K562 (cell line): ENCODE measurements at regions not wholly inside any gene's neighbourhood (a gene's known extent, or its start where the extent isn't known, plus 50 kb on each side); places are given as distances from the start of the nearest gene placed in this dataset.

Source experiments
- CAMTA2 ChIP-seq: fragments of 250-450 bp; sonication (Bioruptor Pico); conservative IDR thresholded peaks from 2 replicates; pipeline ENCODE4 v1.5.1; 2022
- CBFA2T2 ChIP-seq: fragments of 450-650 bp; conservative IDR thresholded peaks from 2 replicates; pipeline ENCODE4 v1.6.1; 2017; ENCODE audit warnings: mild to moderate bottlenecking
- ELF1 ChIP-seq: fragments of 200-800 bp; sonication (Bioruptor generic); IDR thresholded peaks from 2 replicates; pipeline ENCODE4 v1.6.1; 2016; ENCODE audit warnings: missing genetic modification characterization, missing compliant biosample characterization
- EZH2 ChIP-seq: IDR thresholded peaks from 2 replicates; pipeline ENCODE4 v1.6.1; 2012; ENCODE audit warnings: low read depth, mild to moderate bottlenecking, inconsistent platforms, low read length, borderline replicate concordance
- IRF2 ChIP-seq: sonication (generic); formaldehyde crosslinking; IDR thresholded peaks from 2 replicates; pipeline ENCODE4 v1.8.1; 2022; ENCODE audit warnings: mild to moderate bottlenecking, missing genetic modification reagents
- MTF1 ChIP-seq: fragments of 250-450 bp; sonication (Bioruptor Pico); IDR thresholded peaks from 2 replicates; pipeline ENCODE4 v1.9.0; 2021; ENCODE audit warnings: moderate library complexity, mild to moderate bottlenecking, inconsistent platforms, borderline replicate concordance
- MXI1 ChIP-seq: IDR thresholded peaks from 2 replicates; pipeline ENCODE4 v1.6.1; 2011; ENCODE audit warnings: low read depth, mild to moderate bottlenecking, improper control_type of control experiment, low read length
- POLR2A ChIP-seq: fragments of 450-650 bp; conservative IDR thresholded peaks from 2 replicates; pipeline ENCODE4 v1.6.1; 2016
- RAD21 ChIP-seq, 2 experiments: fragments of 250-450 bp in 1 of 2; fragments of 450-650 bp in 1 of 2; sonication (Bioruptor Pico) in 1 of 2; formaldehyde crosslinking in 1 of 2; IDR thresholded peaks in 1 of 2; conservative IDR thresholded peaks in 1 of 2; 2 replicates each; pipeline versions ENCODE4 v1.4.0 to v1.8.0; 2020 to 2022; ENCODE audit warnings: mild to moderate bottlenecking in 2 of 2, moderate library complexity in 1 of 2
- SIN3A ChIP-seq, 2 experiments: fragments of 150-350 bp in 1 of 2; IDR thresholded peaks; 2 replicates each; pipeline ENCODE4 v1.6.1; 2011 to 2016; ENCODE audit warnings: borderline replicate concordance in 2 of 2, low read depth in 2 of 2, low read length in 2 of 2, mild to moderate bottlenecking in 2 of 2, moderate library complexity in 2 of 2; ENCODE audit not compliant: control insufficient read depth in 1 of 2
- SMC3 ChIP-seq: conservative IDR thresholded peaks from 2 replicates; pipeline ENCODE4 v1.6.1; 2011; ENCODE audit warnings: low read depth, low read length, improper control_type of control experiment; ENCODE audit not compliant: insufficient read depth
- TAF15 ChIP-seq: fragments of 200-400 bp; formaldehyde crosslinking; IDR thresholded peaks from 2 replicates; pipeline ENCODE4 v1.6.1; 2017; ENCODE audit warnings: mild to moderate bottlenecking, low read depth, low read length, moderate library complexity
- TF ChIP-seq, protein P1 (sequence below), 3 experiments: fragments of 200-800 bp in 1 of 3; fragments of 250-450 bp in 1 of 3; fragments of 450-650 bp in 1 of 3; sonication (Bioruptor Pico) in 1 of 3; sonication (Bioruptor generic) in 1 of 3; formaldehyde crosslinking in 1 of 3; IDR thresholded peaks; 2 replicates each; pipeline versions ENCODE4 v1.6.1 to v1.8.0; 2016 to 2022; ENCODE audit warnings: mild to moderate bottlenecking in 2 of 3, missing genetic modification characterization in 2 of 3, missing compliant biosample characterization in 1 of 3, moderate library complexity in 1 of 3
- TF ChIP-seq, protein P2 (sequence below): fragments of 450-650 bp; IDR thresholded peaks from 2 replicates; pipeline ENCODE4 v1.7.0; 2016; ENCODE audit warnings: borderline replicate concordance

DNA sequence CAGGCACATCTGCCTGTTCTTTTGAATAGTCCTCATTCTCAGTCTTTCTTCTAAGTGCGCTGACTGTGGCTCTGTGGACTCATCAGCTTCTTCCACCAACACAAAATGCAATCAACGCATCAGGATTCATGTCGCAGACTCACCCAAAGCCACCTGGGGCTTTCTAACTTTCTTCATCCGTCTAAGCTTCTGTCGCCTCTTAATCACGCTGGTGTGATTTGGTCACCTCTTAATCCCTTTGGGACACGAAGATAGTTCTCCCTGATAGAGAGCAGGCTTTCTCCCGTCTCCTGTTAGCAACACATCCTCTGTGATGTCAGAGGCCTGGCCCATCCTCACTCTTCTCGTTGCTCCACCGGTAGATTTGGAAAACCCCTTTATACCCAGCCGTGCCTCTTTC is 78.0 kb upstream of the FOXQ1 start:
- TF ChIP-seq CAMTA2 (CRISPR knock-in tag) (no peak), MTF1 (CRISPR knock-in tag) (no peak), RAD21 (CRISPR knock-in tag; conservative IDR thresholded peaks at IDR 0.05 in 1 of 2, IDR thresholded peaks at IDR 0.05 in 1 of 2) (no peak), ELF1 (tag) (no peak), TAF15 (no peak), MXI1 (no peak), SMC3 (no peak), IRF2 (CRISPR knock-in tag) (no peak), POLR2A (no peak), CBFA2T2 (no peak), EZH2 (no peak), SIN3A (IDR thresholded peaks at IDR 0.05; ENCODE audit: borderline replicate concordance in 2 of 2, control insufficient read depth in 1 of 2, low read depth in 2 of 2, low read length in 2 of 2) (no peak)
- TF ChIP-seq, protein P1, sequence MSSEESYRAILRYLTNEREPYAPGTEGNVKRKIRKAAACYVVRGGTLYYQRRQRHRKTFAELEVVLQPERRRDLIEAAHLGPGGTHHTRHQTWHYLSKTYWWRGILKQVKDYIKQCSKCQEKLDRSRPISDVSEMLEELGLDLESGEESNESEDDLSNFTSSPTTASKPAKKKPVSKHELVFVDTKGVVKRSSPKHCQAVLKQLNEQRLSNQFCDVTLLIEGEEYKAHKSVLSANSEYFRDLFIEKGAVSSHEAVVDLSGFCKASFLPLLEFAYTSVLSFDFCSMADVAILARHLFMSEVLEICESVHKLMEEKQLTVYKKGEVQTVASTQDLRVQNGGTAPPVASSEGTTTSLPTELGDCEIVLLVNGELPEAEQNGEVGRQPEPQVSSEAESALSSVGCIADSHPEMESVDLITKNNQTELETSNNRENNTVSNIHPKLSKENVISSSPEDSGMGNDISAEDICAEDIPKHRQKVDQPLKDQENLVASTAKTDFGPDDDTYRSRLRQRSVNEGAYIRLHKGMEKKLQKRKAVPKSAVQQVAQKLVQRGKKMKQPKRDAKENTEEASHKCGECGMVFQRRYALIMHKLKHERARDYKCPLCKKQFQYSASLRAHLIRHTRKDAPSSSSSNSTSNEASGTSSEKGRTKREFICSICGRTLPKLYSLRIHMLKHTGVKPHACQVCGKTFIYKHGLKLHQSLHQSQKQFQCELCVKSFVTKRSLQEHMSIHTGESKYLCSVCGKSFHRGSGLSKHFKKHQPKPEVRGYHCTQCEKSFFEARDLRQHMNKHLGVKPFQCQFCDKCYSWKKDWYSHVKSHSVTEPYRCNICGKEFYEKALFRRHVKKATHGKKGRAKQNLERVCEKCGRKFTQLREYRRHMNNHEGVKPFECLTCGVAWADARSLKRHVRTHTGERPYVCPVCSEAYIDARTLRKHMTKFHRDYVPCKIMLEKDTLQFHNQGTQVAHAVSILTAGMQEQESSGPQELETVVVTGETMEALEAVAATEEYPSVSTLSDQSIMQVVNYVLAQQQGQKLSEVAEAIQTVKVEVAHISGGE (CRISPR knock-in tag; IDR thresholded peaks at IDR 0.05), result no peak
- TF ChIP-seq, protein P2, sequence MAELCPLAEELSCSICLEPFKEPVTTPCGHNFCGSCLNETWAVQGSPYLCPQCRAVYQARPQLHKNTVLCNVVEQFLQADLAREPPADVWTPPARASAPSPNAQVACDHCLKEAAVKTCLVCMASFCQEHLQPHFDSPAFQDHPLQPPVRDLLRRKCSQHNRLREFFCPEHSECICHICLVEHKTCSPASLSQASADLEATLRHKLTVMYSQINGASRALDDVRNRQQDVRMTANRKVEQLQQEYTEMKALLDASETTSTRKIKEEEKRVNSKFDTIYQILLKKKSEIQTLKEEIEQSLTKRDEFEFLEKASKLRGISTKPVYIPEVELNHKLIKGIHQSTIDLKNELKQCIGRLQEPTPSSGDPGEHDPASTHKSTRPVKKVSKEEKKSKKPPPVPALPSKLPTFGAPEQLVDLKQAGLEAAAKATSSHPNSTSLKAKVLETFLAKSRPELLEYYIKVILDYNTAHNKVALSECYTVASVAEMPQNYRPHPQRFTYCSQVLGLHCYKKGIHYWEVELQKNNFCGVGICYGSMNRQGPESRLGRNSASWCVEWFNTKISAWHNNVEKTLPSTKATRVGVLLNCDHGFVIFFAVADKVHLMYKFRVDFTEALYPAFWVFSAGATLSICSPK, result no peak
